Middle frontal gyrus (tissue), 1 donor: ENCODE measurements at regions not wholly inside any gene's neighbourhood (a gene's known extent, or its start where the extent isn't known, plus 50 kb on each side); places are given as distances from the start of the nearest gene placed in this dataset.

ENCODE experiments used
- DNase-seq: peaks from one replicate; pipeline ENCODE4 v3.0.0-alpha.2; 2015; ENCODE audit warnings: low spot score; ENCODE audit errors: extremely low spot score

DNA sequence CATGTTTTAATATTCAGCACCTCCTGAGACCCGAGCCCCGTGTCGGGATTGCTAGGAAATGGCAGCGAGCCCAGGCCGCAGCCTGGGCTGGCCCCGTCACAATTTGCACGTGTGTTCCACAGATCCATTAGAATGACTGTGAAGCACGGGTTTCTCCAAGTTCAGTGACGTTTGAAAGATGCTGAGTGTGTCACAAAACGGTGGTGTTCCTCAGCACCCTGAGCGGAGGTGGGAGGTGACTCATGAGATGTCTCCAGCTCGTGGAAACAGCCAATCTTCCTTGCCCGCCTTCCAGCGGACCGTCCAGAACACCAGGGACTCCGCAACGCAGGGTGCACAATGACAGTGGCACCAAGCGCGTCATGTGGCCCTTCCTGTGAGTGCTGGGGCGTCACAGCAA, 412.8 kb downstream of the IRX2 start:
- DNase-seq: no peak

DNA sequence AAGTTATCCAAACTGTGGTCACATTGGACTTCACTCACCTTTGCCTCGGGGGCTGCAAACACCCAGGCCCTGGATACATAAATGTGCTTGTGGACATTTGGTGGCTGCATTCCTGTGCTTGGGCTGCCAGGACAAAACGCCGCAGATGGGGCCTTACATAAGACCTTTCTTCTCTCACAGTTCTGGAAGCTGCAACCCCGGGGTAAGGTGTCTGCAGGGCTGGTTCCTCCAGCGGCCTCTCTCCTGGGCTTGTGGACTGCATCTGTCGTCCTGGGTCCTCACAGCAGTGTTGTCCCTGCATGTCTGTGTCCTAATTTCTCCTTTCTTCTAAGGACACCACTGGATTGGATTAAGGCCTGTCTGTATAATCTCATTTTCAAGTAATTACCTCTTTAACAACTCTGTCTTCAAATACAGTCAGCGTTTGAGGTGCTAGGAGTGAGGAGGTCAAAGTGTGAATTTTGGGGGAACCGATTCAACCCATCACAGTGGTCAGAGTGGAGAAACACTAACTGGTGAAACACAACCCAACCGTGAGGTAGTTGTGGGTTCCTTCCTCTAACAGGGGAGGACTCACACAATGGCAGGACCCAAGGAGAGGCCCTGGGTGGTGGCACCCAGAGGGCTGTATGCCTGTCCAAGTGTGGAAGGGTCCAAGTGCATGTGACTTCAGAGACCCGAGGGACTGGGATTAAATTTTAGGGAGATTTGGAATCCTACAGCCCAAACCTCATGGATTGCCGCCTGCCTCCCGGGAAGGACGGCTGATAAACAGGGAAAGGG, 415.6 kb downstream of the IRX2 start:
- DNase-seq: no peak

DNA sequence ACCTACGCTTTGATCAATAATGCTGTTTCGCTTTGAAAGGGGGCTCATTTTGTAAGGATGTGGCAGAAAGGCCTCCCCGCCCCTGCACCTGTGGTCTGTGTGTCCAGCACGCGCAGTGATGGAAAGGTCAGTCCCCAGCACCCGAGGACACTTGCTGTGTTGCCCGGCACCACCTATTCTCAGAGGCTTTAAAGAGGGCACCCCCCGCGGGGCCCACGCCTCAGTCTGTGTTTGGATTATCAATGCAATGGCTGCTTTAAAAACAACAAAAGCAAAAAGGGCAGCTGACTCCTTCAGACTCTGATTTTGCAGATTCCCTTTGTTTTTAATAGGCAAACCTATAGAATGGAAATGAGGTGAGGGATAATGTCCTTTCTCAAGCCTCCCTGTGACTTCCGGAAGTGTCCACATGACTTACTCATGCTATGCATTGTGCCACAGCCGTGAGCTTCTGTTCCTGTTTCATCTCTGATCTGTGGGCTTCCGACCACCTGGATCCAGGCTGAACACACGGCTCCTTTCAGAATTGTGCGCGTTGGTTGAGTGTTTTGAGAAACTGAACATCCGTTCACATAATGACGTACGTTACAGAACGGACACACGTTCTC, 416.2 kb downstream of the IRX2 start:
- no peak for DNase-seq

DNA sequence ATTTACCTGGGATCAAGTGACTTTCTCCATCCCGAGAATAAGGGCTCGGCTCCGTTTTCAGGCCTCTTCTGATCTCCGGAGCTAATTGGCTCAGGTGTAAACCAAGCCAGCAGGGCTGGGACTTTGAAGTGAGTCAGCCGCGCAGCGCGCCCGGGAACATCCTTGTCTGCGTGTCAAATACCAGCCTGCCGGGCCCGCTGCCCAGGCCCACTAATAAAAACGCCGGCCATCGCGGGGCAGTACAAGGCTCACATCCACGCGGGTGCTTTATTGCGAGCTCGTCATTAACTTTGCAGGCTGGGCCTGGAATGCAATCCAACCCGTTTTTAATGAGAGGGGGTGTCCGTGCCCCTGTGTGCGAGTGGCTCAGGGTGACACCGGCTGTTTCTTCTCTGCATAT, 416.8 kb downstream of the IRX2 start:
- DNase-seq: no peak

DNA sequence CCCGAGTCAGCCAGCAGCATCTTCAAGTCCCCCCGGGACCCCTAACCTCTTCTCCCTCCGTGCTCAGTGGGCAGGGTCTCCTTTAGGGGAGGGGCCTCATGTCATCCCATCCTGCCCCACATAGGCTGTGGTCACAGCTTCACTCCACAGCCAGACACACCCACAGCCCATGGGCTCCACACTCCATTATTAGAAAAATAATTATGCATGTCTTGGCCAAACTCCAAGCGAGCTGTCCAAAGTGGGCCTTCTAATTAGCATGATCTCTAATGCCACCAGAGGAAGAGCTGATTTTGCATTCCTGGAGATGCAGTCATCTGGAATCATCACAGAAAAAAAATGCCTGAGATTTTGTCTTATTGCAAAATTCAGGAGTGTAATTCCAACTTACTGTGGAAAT, 418.2 kb downstream of the IRX2 start:
- no peak for DNase-seq

DNA sequence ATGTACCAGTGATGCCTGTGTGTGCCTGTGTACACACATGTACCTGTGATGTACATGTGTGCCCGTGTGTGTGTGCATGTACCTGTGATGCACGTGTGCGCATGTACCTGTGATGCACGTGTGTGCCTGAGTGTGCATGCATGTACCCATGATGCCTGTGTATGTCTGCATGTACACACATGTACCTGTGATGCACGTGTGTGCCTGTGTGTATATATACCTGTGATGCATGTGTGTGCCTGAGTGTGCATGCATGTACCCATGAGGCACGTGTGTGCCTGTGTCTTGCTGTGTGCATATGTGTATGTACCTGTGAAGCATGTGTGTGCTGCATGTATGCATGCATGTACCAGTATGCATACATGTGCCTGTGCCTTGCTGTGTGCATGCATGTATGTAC, 419.0 kb downstream of the IRX2 start:
- DNase-seq: no peak

DNA sequence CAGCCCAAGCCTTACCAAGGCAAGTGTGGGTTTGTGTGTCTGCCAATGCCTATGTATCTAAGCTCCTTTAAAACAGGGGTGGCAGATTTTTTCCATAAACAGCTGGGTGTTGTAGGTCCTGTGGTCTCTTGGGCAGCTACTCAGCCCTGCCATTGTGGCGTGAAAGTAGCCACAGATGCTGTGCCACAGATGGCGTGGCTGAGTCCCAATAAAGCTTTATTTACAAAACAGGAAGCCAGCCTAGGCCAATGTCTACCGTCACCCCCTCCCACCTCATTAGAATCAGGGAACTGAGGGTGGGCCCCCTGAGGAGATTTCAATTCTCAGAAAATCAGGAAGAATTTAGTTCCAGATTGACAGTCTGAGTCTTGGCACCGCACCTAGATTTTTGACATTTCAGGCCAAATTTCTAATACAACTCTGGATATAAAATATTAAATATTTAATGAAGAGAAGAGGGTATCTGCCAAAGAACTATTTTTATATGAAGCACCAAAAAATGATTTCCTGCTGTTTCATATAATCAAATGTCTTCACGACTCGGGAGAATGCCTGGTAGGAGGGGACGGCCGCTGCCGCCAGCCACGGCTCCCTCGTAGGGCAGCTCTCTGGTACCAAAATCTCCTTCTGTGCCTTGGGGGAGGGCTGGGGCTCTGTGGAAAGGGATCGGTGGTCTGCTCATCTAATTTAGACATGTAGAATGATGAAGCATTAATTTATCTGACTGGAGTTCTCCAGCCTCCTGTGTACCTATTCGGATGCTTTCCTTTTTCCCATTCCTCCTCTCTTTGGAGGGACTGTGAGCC, 420.9 kb downstream of the IRX2 start:
- no peak for DNase-seq

DNA sequence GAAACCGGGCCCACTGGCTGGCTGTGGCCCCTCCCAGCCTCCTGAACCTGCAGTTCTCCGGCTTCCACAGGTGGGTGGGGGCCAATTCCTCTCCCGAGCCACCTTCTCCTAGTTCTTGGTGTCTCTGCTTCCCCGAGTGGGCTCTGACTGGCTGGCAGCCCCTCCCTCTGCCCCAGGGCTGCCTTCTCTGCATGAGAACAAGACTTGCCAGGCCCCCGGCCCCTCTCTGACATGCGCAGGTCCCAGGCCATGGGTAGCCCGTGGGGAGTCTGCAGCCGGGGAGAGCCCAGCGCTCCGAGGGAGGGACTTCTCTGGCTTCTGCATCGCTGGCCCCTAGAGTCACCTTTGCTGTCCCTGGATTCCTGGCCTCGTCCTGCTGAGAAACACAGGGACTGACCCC, 421.7 kb downstream of the IRX2 start:
- no peak for DNase-seq

DNA sequence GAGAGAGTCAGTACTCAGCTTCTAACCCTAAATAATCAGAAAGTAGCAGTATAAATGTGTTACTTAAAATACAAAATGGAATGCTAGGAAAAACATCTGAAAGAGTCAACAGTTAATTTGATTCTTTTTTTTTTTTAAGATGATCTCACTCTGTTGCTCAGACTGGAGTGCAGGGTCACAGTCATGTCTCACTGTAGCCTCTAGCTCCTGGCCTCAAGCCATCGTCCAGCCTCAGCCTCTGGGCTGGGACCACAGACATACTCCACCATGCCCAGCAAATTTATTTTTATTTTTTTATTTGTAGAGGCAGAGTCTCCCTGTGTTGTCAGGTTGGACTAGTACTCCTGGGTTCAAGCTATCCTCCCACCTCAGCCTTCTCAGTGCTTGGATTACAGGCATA, 424.9 kb downstream of the IRX2 start:
- no peak for DNase-seq

DNA sequence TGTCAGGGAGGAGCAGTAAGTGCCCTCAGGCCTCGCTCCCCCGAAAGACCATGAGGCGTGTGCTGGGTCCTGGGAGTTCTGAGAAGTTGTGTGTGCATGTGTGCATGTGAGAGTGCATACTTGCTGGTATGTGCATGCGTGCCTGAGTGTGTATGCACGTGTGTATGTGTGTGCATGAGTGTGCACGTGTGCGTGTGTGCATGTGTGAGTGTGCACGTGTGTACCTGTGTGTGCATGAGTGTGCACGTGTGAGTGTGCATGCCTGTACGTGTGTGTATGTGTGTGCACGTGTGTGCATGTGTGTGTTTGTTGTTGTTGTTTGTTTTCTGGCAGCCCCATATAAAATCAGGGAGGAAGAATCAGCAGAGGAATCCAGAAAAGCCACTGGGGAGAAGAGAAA, 426.7 kb downstream of the IRX2 start:
- no peak for DNase-seq

DNA sequence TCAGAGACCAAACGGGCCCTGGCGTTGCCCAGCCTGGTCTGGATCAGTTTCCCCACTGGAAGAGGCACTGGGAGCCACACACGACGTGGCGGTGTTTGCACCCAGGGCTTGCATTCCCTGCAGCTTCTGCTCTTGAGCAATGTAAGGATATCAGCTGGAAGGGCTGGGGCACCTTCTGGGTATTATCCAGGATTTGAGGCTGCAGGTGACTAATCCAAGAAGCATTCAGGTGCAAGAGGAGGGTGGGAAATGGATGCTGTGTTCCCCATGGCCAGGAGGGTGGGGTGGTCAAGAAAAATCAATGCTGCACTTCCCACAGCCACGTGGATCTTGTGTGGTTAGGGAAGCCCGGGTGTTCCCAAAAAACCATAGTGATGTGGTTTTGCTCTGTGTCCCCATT, 430.9 kb downstream of the IRX2 start:
- no peak for DNase-seq

DNA sequence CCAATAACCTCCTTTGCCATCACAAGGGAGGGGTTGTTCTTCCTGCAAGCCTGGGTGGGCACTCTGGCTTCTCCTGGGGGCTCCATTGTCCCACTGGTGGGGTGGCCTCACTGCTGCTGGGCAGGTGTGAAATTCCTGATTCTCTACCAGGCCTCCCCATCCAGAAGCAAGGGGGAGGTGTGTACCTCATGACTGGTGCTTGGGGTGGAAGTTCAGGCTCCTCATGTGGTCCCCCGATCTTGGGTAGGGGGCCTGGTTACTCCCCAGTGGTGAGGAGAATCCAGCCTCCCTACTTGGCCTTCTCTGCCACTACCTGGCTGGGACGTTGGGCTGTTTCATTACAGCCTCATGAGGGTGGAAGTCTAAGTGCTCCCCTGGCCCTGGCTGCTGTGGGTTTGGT, 433.9 kb downstream of the IRX2 start:
- DNase-seq: no peak

DNA sequence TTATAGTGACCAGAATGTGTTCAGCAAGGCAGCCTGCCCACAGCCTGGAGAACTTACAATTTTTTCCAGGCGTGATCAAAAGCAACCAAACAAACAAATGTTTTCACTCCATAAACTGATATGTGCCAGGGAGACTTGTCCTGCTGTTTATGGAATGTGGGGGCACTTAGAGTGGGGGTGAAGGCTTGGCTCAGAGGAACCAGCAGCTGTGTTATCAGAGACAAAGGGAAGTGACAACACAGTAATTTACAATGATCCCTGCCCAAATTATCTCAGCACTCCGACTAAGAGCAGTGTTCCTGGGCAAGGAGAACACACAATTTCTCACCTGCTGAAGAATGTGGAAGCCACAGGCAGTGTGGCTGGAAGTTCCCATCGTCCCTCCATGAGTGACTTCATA, 429.1 kb upstream of the IRX4 start:
- DNase-seq: no peak

DNA sequence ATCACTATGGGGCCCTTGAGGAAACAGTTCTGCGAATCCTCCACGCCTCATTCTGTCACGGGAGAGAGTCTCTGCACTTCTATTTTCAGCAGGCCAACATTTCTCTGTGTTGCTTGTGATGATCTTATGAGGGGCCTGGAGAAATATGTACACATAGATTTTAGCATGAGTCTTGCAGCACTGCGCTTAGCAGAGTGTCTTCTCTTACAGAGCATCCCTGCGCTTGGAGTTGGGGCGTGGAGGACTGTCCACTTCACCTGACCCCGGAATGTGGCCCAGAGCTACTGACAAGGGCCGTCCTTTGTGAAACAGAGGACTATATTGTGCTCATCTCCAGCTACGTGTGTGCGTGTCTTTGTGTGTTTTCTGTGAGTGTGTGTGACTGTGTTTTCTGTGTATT, 428.2 kb upstream of the IRX4 start:
- DNase-seq: no peak

DNA sequence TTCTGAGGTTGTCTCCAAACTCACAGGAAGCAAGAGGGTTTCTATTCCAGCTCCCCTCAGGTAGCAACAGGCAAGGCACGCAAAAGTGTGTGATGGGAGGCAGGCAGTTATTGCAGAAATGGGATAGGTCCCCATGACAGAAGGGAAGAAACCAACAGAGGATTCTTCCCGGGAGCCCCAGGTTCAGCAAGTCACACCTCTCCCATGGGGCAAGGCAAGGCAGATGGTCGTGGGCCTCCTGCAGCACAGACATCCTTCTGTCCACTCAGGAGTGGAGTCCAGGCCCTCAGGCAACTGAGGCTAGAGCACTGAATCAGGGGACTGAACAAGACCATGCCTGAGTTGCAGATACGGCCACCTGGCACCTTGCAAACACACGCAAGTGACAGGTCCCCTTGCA, 424.9 kb upstream of the IRX4 start:
- DNase-seq: no peak

DNA sequence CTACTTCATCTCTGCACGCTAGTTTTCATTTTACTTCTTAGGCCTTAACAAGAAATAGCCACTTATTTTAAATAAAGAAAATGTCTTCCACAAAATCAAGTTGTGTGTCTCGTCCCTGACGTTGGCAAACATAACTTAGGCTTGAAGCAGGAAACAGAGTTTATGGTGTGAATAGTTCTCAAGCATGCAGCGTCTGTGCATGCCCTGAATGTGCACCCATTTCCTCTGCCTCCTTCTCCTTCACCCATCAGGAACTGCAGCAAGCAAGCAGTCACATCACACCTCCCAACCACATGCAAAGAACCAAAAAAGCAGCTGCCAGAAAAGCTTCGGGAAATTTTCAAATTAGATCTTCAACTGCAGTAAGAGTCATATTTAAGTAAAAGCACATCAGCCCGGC, 424.0 kb upstream of the IRX4 start:
- DNase-seq: no peak

DNA sequence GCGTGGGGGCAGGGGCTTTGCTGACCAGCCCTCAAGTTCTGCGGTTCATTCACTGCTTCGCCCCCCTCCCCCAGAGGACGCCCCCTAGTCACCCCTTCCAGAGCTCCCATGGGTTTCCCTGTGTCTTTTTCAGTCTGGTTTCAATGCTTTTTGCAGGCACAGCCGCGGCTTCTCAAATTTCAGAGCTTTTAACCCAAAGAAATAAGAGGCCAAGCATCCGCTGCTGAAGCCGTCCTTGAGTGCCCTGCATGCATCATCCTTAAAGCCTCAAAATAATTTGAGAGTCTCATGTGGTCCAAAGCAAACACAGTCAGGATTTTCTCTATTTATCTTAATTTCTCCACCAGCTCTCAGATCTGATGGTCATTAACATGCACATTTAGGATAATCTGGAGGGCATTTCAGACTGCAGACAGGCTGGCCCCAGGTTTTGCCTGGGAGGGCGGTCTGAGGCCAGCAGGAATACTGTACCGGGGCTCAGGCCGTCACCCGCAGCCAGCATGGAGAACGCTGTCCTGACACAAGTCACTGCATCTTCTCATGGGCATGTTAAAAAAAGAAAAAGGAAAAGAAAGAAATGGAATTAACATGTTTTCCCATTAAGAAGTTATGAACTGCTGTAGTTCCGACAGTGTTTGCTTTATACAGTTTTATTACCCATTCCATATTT, 420.8 kb upstream of the IRX4 start:
- no peak for DNase-seq

DNA sequence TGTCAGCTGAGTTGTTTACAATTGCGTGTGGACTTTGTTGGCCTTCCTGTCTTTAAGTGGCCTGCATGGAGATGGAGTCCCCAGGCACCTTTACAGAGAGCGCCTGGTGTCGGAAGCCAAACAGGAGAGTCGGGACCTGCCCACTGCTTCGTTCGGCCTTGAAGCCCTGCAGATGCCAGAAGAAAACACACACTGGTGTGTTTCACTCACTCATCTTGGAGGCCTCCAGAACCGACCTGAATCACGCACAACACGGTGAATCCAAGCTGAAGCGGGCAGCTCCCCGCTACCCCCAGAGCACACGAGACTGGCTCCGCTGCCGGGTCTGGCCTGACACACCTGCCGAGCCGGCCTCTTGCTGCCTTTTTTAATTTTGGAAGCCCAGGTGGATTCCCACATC, 419.4 kb upstream of the IRX4 start:
- DNase-seq: no peak

DNA sequence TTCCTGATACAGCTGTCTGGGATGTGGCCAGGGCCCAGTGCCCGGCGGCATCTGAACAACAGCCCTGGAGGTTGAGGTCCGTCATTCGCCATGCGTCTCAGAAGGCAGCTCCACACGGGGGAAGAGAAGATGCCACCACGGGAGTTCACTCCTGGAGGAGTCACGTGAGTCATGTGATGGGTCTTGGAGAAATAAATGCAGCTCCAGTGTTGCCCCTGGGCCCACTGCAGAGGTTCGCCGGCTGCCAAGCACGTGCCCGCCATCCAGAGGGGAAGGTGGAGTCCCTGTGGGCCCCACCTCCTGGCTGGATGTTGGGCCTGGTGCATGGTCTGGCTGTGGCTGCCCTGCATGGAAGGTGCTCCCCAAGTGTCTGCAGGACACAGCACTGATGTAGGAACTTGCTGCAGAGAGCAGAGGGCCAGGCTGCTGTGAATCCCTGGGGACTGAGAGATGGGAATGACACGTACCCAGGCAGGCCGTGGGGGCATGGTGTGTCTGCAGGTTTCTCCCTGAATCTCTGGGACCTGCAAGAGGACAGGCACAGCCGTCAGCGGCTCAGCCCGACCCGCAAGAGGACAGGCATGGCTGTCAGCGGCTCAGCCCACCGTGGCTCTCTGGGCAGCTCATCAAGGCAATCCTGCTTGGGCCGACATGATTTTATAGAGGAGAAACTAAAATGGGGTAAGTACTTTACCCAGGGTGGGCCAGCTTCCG, 418.3 kb upstream of the IRX4 start:
- no peak for DNase-seq

DNA sequence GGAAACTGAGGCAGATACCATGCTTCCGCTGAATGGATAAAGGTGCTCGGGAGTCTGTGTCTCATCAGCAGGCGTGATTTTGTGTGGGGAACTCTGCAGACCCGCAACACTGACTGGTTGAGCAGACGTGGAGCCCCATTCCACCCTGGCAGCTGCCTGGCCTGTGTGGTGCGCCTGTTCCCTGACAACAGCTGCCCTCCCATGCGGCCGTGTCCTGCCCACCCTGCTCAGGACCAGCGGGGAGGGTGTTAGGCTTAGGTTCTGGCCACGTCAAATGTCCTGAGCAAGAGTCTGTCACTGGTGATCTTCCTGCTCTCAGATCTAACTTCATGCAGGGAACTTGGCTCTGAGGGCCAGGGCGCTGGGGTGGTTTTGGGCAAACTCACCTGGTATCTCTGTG, 417.7 kb upstream of the IRX4 start:
- DNase-seq: no peak
